ENCODE measurements at regions not wholly inside any gene's neighbourhood (a gene's known extent, or its start where the extent isn't known, plus 50 kb on each side); places are given as distances from the start of the nearest gene placed in this dataset.

DNA sequence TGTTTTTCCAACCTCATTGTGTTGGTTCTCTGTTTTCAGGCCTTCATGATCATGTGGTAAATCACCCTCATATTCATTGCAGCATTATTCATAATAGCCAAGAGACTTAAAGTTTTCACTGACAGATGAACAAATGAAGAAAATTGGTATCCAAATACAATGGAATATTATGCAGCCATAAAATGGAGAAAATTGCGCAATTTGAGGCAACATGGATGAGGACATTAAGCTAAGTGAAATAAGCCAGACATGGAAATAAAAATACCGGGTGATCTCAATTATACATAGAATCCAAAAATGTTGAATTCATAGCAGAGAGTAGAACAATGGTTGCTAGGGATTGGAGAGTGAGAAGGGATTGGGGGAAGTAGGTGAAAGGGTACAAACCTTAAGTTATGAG, 491.9 kb upstream of the KCNMB2 start:
- no peak overlapping the region for H3K4me3 Mint-ChIP-seq (ENCODE audit: unreplicated experiment)
- H3K36me3 Mint-ChIP-seq (ENCODE audit: insufficient read depth, unreplicated experiment), result no peaks in the 10 kb centered on the region
- no TSS peak for BruUV-seq (replicated peaks)
- H3K27ac Mint-ChIP-seq (ENCODE audit: low read depth, unreplicated experiment), result no peak overlapping the region
- H3K27me3 Mint-ChIP-seq (ENCODE audit: insufficient read depth, unreplicated experiment), result no peaks in the 10 kb centered on the region
- TF ChIP-seq, protein P1, sequence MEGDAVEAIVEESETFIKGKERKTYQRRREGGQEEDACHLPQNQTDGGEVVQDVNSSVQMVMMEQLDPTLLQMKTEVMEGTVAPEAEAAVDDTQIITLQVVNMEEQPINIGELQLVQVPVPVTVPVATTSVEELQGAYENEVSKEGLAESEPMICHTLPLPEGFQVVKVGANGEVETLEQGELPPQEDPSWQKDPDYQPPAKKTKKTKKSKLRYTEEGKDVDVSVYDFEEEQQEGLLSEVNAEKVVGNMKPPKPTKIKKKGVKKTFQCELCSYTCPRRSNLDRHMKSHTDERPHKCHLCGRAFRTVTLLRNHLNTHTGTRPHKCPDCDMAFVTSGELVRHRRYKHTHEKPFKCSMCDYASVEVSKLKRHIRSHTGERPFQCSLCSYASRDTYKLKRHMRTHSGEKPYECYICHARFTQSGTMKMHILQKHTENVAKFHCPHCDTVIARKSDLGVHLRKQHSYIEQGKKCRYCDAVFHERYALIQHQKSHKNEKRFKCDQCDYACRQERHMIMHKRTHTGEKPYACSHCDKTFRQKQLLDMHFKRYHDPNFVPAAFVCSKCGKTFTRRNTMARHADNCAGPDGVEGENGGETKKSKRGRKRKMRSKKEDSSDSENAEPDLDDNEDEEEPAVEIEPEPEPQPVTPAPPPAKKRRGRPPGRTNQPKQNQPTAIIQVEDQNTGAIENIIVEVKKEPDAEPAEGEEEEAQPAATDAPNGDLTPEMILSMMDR (IDR thresholded peaks at IDR 0.05; ENCODE audit: unreplicated experiment), result no peak
- DNase-seq (ENCODE audit: unreplicated experiment), result no peak
- peaks cover 3% of the 10 kb centered on the region for H3K9me3 Mint-ChIP-seq (ENCODE audit: unreplicated experiment)
- H3K4me1 Mint-ChIP-seq (ENCODE audit: insufficient read depth, unreplicated experiment), result no peaks in the 10 kb centered on the region
- ChIA-PET POLR2A (no interaction called here), CTCF (no interaction called here)
- intact Hi-C loops (cut with micrococcal nuclease), result no loop called here

GRCh38 chr3:178047496-178047895, 488.7 kb upstream of the KCNMB2 start:
- DNase-seq (ENCODE audit: unreplicated experiment), result no peak
- Mint-ChIP-seq H3K9me3 (ENCODE audit: unreplicated experiment) (peaks cover 7% of the 10 kb centered on the region), H3K27me3 (ENCODE audit: insufficient read depth, unreplicated experiment) (no peaks in the 10 kb centered on the region), H3K4me1 (ENCODE audit: insufficient read depth, unreplicated experiment) (no peaks in the 10 kb centered on the region), H3K4me3 (ENCODE audit: unreplicated experiment) (no peak overlapping the region), H3K36me3 (ENCODE audit: insufficient read depth, unreplicated experiment) (no peaks in the 10 kb centered on the region), H3K27ac (ENCODE audit: low read depth, unreplicated experiment) (no peak overlapping the region)
- ChIA-PET POLR2A (interaction anchor here (0.6 kb wide), 1 partner anchor 217 kb away, joined by 3 read pairs; no protein-coding TSS in a partner anchor), CTCF (no interaction called here)
- BruUV-seq (replicated peaks), result no TSS peak
- TF ChIP-seq, protein P1 (IDR thresholded peaks at IDR 0.05; ENCODE audit: unreplicated experiment), result no peak
- intact Hi-C loops (cut with micrococcal nuclease), result no loop called here

GRCh38 chr3:178048768-178049167, 487.5 kb upstream of the KCNMB2 start:
- ChIA-PET CTCF (interaction anchor here (0.6 kb wide), 1 partner anchor 17 kb away, joined by 3 read pairs; no protein-coding TSS in a partner anchor), POLR2A (interaction anchor here (0.7 kb wide), 2 partner anchors 9 kb away, joined by 3 read pairs; no protein-coding TSS in a partner anchor)
- no TSS peak for BruUV-seq (replicated peaks)
- H3K4me1 Mint-ChIP-seq (ENCODE audit: insufficient read depth, unreplicated experiment), result no peaks in the 10 kb centered on the region
- TF ChIP-seq, protein P1 (IDR thresholded peaks at IDR 0.05; ENCODE audit: unreplicated experiment), result no peak
- H3K4me3 Mint-ChIP-seq (ENCODE audit: unreplicated experiment), result no peak overlapping the region
- DNase-seq (ENCODE audit: unreplicated experiment), result no peak
- no peaks in the 10 kb centered on the region for H3K27me3 Mint-ChIP-seq (ENCODE audit: insufficient read depth, unreplicated experiment)
- peaks cover 7% of the 10 kb centered on the region for H3K9me3 Mint-ChIP-seq (ENCODE audit: unreplicated experiment)
- no peak overlapping the region for H3K27ac Mint-ChIP-seq (ENCODE audit: low read depth, unreplicated experiment)
- intact Hi-C loops (cut with micrococcal nuclease), result no loop called here
- H3K36me3 Mint-ChIP-seq (ENCODE audit: insufficient read depth, unreplicated experiment), result no peaks in the 10 kb centered on the region

DNA sequence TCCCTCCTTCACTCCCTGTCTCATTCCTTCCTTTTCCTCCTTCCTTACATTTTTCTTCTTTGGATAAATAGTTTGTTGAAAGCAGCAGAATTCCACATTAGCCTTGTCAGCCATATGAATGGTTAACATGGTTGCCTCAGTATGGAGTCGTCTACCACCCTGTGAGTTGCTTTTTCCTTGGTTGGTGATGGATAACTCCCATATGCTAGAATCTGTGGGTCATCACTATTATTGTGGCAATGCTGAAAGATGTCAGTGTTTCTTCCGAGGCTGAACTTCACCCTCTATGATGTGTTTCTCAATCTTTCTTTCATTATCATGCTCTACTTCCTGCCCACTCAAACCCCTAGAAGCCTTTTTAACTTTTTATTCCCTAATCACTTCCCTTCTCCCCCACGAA, 481.8 kb upstream of the KCNMB2 start:
- no peak for DNase-seq (ENCODE audit: unreplicated experiment)
- Mint-ChIP-seq H3K27me3 (ENCODE audit: insufficient read depth, unreplicated experiment) (no peaks in the 10 kb centered on the region), H3K27ac (ENCODE audit: low read depth, unreplicated experiment) (no peak overlapping the region), H3K36me3 (ENCODE audit: insufficient read depth, unreplicated experiment) (no peaks in the 10 kb centered on the region), H3K4me1 (ENCODE audit: insufficient read depth, unreplicated experiment) (no peaks in the 10 kb centered on the region), H3K4me3 (ENCODE audit: unreplicated experiment) (no peak overlapping the region), H3K9me3 (ENCODE audit: unreplicated experiment) (peaks cover 2% of the 10 kb centered on the region)
- intact Hi-C loops (cut with micrococcal nuclease), result no loop called here
- ChIA-PET CTCF (interaction anchor here (0.6 to 0.7 kb wide), 2 partner anchors 12 to 199 kb away, joined by 3 to 4 read pairs; no protein-coding TSS in a partner anchor), POLR2A (interaction anchor here (0.6 kb wide), 1 partner anchor 24 kb away, joined by 3 read pairs; no protein-coding TSS in a partner anchor)
- no TSS peak for BruUV-seq (replicated peaks)
- TF ChIP-seq, protein P1 (IDR thresholded peaks at IDR 0.05; ENCODE audit: unreplicated experiment), result no peak
